ENCODE measurements at regions not wholly inside any gene's neighbourhood (a gene's known extent, or its start where the extent isn't known, plus 50 kb on each side); places are given as distances from the start of the nearest gene placed in this dataset.

GRCh38 chr13:112212533-112212932, 145.6 kb downstream of the SOX1 start:
- no peak for TF ChIP-seq POLR2A (IDR thresholded peaks at IDR 0.05)
- TF ChIP-seq CTCF (IDR thresholded peaks at IDR 0.05), result no peak
- TF ChIP-seq POLR2AphosphoS5 (IDR thresholded peaks at IDR 0.05; ENCODE audit: insufficient read depth in 1 of 2, low read depth in 1 of 2), result no peak
- no peaks in the 10 kb centered on the region for H3K27me3 ChIP-seq
- intact Hi-C loops (cut with DNase I), result no loop called here
- H3K4me1 ChIP-seq, result no peaks in the 10 kb centered on the region
- H3K9me3 ChIP-seq, result no peaks in the 10 kb centered on the region
- no peak overlapping the region for H3K4me3 ChIP-seq
- no peak overlapping the region for H3K27ac ChIP-seq
- no peak for DNase-seq (ENCODE audit: extremely low spot score in 2 of 2)
- no peaks in the 10 kb centered on the region for H3K36me3 ChIP-seq

GRCh38 chr13:112213467-112214255, 146.7 kb downstream of the SOX1 start:
- no peaks in the 10 kb centered on the region for H3K9me3 ChIP-seq
- H3K36me3 ChIP-seq, result no peaks in the 10 kb centered on the region
- no peaks in the 10 kb centered on the region for H3K4me1 ChIP-seq
- no peak for DNase-seq (ENCODE audit: extremely low spot score in 2 of 2)
- no peak overlapping the region for H3K4me3 ChIP-seq
- TF ChIP-seq POLR2AphosphoS5 (IDR thresholded peaks at IDR 0.05; ENCODE audit: insufficient read depth in 1 of 2, low read depth in 1 of 2) (no peak), CTCF (IDR thresholded peaks at IDR 0.05) (no peak), POLR2A (IDR thresholded peaks at IDR 0.05) (no peak)
- H3K27ac ChIP-seq, result no peak overlapping the region
- no peaks in the 10 kb centered on the region for H3K27me3 ChIP-seq
- intact Hi-C loops (cut with DNase I), result no loop called here

GRCh38 chr13:112215871-112216270, 148.9 kb downstream of the SOX1 start:
- Histone ChIP-seq H3K27ac (no peak overlapping the region), H3K27me3 (no peaks in the 10 kb centered on the region), H3K36me3 (no peaks in the 10 kb centered on the region), H3K9me3 (no peaks in the 10 kb centered on the region), H3K4me1 (no peaks in the 10 kb centered on the region), H3K4me3 (no peak overlapping the region)
- no peak for TF ChIP-seq CTCF (IDR thresholded peaks at IDR 0.05)
- TF ChIP-seq POLR2AphosphoS5 (IDR thresholded peaks at IDR 0.05; ENCODE audit: insufficient read depth in 1 of 2, low read depth in 1 of 2), result no peak
- no peak for TF ChIP-seq POLR2A (IDR thresholded peaks at IDR 0.05)
- intact Hi-C loops (cut with DNase I), result no loop called here
- DNase-seq (ENCODE audit: extremely low spot score in 2 of 2), result no peak

GRCh38 chr13:112217431-112217830, 150.5 kb downstream of the SOX1 start:
- no peaks in the 10 kb centered on the region for H3K4me1 ChIP-seq
- no peak overlapping the region for H3K4me3 ChIP-seq
- intact Hi-C loops (cut with DNase I), result no loop called here
- no peaks in the 10 kb centered on the region for H3K36me3 ChIP-seq
- H3K27me3 ChIP-seq, result no peaks in the 10 kb centered on the region
- H3K27ac ChIP-seq, result no peak overlapping the region
- TF ChIP-seq POLR2AphosphoS5 (IDR thresholded peaks at IDR 0.05; ENCODE audit: insufficient read depth in 1 of 2, low read depth in 1 of 2), result no peak
- no peak for TF ChIP-seq POLR2A (IDR thresholded peaks at IDR 0.05)
- TF ChIP-seq CTCF (IDR thresholded peaks at IDR 0.05), result no peak
- H3K9me3 ChIP-seq, result no peaks in the 10 kb centered on the region
- no peak for DNase-seq (ENCODE audit: extremely low spot score in 2 of 2)

- H3K27ac ChIP-seq, result no peak overlapping the region
- TF ChIP-seq POLR2A (IDR thresholded peaks at IDR 0.05) (no peak), POLR2AphosphoS5 (IDR thresholded peaks at IDR 0.05; ENCODE audit: insufficient read depth in 1 of 2, low read depth in 1 of 2) (no peak)
- no peaks in the 10 kb centered on the region for H3K36me3 ChIP-seq
- DNase-seq (ENCODE audit: extremely low spot score in 2 of 2), result no peak
- H3K27me3 ChIP-seq, result no peaks in the 10 kb centered on the region
- no peak overlapping the region for H3K4me3 ChIP-seq
- intact Hi-C loops (cut with DNase I), result no loop called here
- H3K9me3 ChIP-seq, result no peaks in the 10 kb centered on the region
- no peaks in the 10 kb centered on the region for H3K4me1 ChIP-seq
Measured at GRCh38 chr13:112218416-112218815, 151.5 kb downstream of the SOX1 start.
